Panc1 (cell line): ENCODE measurements at regions not wholly inside any gene's neighbourhood (a gene's known extent, or its start where the extent isn't known, plus 50 kb on each side); places are given as distances from the start of the nearest gene placed in this dataset.

Experiments
- CTCF ChIP-seq: fragments of 450-650 bp; IDR thresholded peaks from 2 replicates; pipeline ENCODE4 v1.5.1; 2017; ENCODE audit warnings: mild to moderate bottlenecking
- POLR2AphosphoS5 ChIP-seq: IDR thresholded peaks from 2 replicates; pipeline ENCODE4 v1.6.1; 2012; ENCODE audit warnings: mild to moderate bottlenecking, low read depth, low read length, moderate library complexity
- REST ChIP-seq, 2 experiments: IDR thresholded peaks; 2 replicates each; pipeline ENCODE4 v1.6.1; 2011 to 2012; ENCODE audit warnings: low read depth in 2 of 2, control low read depth in 1 of 2, low read length in 1 of 2, mild to moderate bottlenecking in 1 of 2, moderate library complexity in 1 of 2; ENCODE audit not compliant: insufficient read depth in 1 of 2
- SIN3A ChIP-seq: IDR thresholded peaks from 2 replicates; pipeline ENCODE4 v1.6.1; 2012; ENCODE audit warnings: low read depth, mild to moderate bottlenecking, low read length, moderate library complexity, borderline replicate concordance; ENCODE audit not compliant: insufficient read depth
- TCF7L2 ChIP-seq: IDR thresholded peaks from 2 replicates; pipeline ENCODE4 v1.6.1; 2011; ENCODE audit warnings: mild to moderate bottlenecking, low read depth, low read length, inconsistent platforms

GRCh38 chr15:96524676-96525417 is 194.3 kb downstream of the NR2F2 start:
- TF ChIP-seq CTCF = no peak
- TF ChIP-seq TCF7L2 = no peak
- no peak for TF ChIP-seq REST (IDR thresholded peaks at IDR 0.05; ENCODE audit: insufficient read depth in 1 of 2, low read depth in 2 of 2, low read length in 1 of 2)
- TF ChIP-seq POLR2AphosphoS5 = no peak
- no peak for TF ChIP-seq SIN3A
